Gastrocnemius medialis (tissue), 4 donors: ENCODE measurements at regions not wholly inside any gene's neighbourhood (a gene's known extent, or its start where the extent isn't known, plus 50 kb on each side); places are given as distances from the start of the nearest gene placed in this dataset.
"Not testable (repeated sequence)": the region's sequence is repeated elsewhere in the genome, so short reads cannot be mapped to it uniquely, and the experiment has no call there.

Experiments
- ATAC-seq, 2 donors: fragments of 150-250 bp; one replicate each; pipeline ENCODE4 v1.9.1; 2016
- DNase-seq, 2 donors: peaks; one replicate each; pipeline ENCODE4 v3.0.0-alpha.2; 2019
- H3K27ac ChIP-seq, 4 donors: fragments of 200-600 bp; sonication (generic); 1 replicate in 1 of 4; 2 replicates in 3 of 4; pipeline ENCODE4 v1.5.1; 2016 to 2018; ENCODE audit warnings: mild to moderate bottlenecking in 2 of 4, moderate library complexity in 1 of 4
- H3K27me3 ChIP-seq, 3 donors: fragments of 200-600 bp; sonication (generic) in 2 of 3; 1 replicate in 1 of 3; 2 replicates in 2 of 3; pipeline versions ENCODE4 v1.5.1 to v1.6.0; 2016 to 2019; ENCODE audit warnings: mild to moderate bottlenecking in 1 of 3, moderate library complexity in 1 of 3
- H3K36me3 ChIP-seq, 2 donors: fragments of 200-600 bp; sonication (generic) in 1 of 2; one replicate each; pipeline ENCODE4 v1.5.1; 2017 to 2018
- H3K4me1 ChIP-seq, 2 donors: fragments of 200-600 bp; sonication (generic) in 1 of 2; one replicate each; pipeline ENCODE4 v1.5.1; 2016 to 2017; ENCODE audit warnings: mild to moderate bottlenecking in 2 of 2
- H3K4me3 ChIP-seq, 4 donors: fragments of 200-600 bp; sonication (generic) in 3 of 4; 1 replicate in 1 of 4; 2 replicates in 3 of 4; pipeline ENCODE4 v1.5.1; 2016 to 2019; ENCODE audit warnings: mild to moderate bottlenecking in 2 of 4
- H3K9me3 ChIP-seq, 3 donors: fragments of 200-600 bp; sonication (generic) in 2 of 3; 1 replicate in 1 of 3; 2 replicates in 2 of 3; pipeline ENCODE4 v1.5.1; 2016 to 2019
- POLR2A ChIP-seq, 2 donors: fragments of 450-650 bp; IDR thresholded peaks; one replicate each; pipeline ENCODE4 v1.6.1; 2017; ENCODE audit warnings: antibody characterized with exemption in 2 of 2, mild to moderate bottlenecking in 2 of 2, moderate library complexity in 2 of 2
- in situ Hi-C, 4 donors: fragments of 200-750 bp; cut with MboI; loops; one replicate each; pipeline versions ENCODE4 v1.15.0 to v1.8.0; 2017; ENCODE audit warnings: low sequenced_read_pairs in 4 of 4
- intact Hi-C: fragments of 100-400 bp; cut with DNase I; formaldehyde crosslinking; loops from one replicate; pipeline ENCODE4 v1.15.1; 2023; ENCODE audit warnings: low total_unique reads
- TF ChIP-seq, protein P1 (sequence below), 5 experiments: fragments of 450-650 bp in 3 of 5; fragments of 200-600 bp in 2 of 5; sonication (generic) in 2 of 5; IDR thresholded peaks in 4 of 5; conservative IDR thresholded peaks in 1 of 5; 1 replicate in 4 of 5; 2 replicates in 1 of 5; pipeline ENCODE4 v1.5.1; 2016 to 2019; ENCODE audit warnings: antibody characterized with exemption in 5 of 5, mild to moderate bottlenecking in 3 of 5, moderate library complexity in 3 of 5

DNA sequence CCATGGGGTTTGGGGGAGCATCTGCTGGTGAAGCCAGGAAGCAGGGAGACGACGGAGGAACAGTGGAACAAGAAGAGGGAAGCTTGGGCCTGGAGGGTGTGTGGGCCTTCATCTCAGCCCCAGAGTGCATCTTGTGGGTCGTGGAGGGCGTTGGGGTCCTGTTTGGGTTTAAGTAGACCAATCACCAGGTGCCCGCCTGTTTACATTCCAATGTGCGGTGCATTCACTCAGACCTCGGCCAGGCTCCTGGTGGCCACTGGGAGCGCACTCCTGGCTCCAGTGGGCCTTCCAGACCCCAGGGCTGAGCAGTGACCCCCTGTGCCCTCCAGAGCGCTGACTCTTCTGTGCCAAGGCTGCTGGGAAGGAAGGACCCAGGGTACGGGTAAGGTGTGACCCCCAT lies 293.7 kb downstream of the NDUFA10 start:
- Histone ChIP-seq H3K27me3 (no peaks in the 10 kb centered on the region), H3K4me3 (no peak overlapping the region), H3K36me3 (no peaks in the 10 kb centered on the region), H3K27ac (no peak overlapping the region), H3K4me1 (no peaks in the 10 kb centered on the region), H3K9me3 (no peaks in the 10 kb centered on the region)
- ATAC-seq (no peak), DNase-seq (no peak)
- intact Hi-C loops (no loop called here), in situ Hi-C loops (no loop called here)
- TF ChIP-seq, protein P1, sequence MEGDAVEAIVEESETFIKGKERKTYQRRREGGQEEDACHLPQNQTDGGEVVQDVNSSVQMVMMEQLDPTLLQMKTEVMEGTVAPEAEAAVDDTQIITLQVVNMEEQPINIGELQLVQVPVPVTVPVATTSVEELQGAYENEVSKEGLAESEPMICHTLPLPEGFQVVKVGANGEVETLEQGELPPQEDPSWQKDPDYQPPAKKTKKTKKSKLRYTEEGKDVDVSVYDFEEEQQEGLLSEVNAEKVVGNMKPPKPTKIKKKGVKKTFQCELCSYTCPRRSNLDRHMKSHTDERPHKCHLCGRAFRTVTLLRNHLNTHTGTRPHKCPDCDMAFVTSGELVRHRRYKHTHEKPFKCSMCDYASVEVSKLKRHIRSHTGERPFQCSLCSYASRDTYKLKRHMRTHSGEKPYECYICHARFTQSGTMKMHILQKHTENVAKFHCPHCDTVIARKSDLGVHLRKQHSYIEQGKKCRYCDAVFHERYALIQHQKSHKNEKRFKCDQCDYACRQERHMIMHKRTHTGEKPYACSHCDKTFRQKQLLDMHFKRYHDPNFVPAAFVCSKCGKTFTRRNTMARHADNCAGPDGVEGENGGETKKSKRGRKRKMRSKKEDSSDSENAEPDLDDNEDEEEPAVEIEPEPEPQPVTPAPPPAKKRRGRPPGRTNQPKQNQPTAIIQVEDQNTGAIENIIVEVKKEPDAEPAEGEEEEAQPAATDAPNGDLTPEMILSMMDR (IDR thresholded peaks at IDR 0.05 in 4 of 5, conservative IDR thresholded peaks at IDR 0.05 in 1 of 5) = no peak
- TF ChIP-seq POLR2A (IDR thresholded peaks at IDR 0.05) = no peak

DNA sequence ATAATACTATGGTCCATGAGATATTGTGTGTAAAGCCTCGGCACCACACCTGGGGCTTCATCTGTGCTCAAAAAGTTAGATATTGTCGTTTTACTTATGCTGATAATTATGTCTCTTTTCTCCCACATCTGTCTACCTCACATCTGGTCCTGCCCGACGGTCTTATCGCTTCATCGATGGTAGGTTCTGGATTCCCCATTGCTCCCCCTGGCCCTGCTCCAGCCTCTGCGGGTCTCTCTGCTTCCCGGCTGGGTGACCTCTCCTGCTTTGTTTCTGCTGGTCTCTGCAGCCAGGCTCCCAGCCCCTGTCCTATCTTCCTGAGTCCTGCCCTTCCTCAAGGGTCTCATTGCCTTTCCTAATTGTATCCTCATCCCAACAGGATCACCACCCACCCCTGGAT lies 294.2 kb downstream of the NDUFA10 start:
- H3K27ac ChIP-seq = no peak overlapping the region
- no peaks in the 10 kb centered on the region for H3K4me1 ChIP-seq
- in situ Hi-C loops (no loop called here), intact Hi-C loops (no loop called here)
- H3K4me3 ChIP-seq = no peak overlapping the region
- ATAC-seq (no peak), DNase-seq (no peak)
- H3K9me3 ChIP-seq = no peaks in the 10 kb centered on the region
- TF ChIP-seq, protein P1 (IDR thresholded peaks at IDR 0.05 in 4 of 5, conservative IDR thresholded peaks at IDR 0.05 in 1 of 5) = no peak
- TF ChIP-seq POLR2A (IDR thresholded peaks at IDR 0.05) = no peak
- H3K36me3 ChIP-seq = no peaks in the 10 kb centered on the region
- H3K27me3 ChIP-seq = no peaks in the 10 kb centered on the region

DNA sequence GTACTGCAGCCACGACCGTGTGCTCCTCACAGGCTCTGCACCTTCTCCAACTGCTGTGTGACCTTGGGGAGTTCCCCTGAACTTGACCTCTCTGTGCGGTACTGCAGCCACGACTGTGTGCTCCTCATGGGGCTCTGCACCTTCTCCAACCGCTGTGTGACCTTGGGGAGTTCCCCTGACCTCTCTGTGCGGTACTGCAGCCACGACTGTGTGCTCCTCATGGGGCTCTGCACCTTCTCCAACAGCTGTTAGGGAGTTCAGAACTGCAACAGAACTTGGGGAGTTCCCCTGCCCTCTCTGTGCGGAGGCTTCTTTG lies 294.6 kb downstream of the NDUFA10 start:
- DNase-seq, intact Hi-C loops, H3K4me1 ChIP-seq, H3K36me3 ChIP-seq, H3K9me3 ChIP-seq, H3K27me3 ChIP-seq, H3K4me3 ChIP-seq, ATAC-seq, H3K27ac ChIP-seq, in situ Hi-C loops: not testable (repeated sequence)

DNA sequence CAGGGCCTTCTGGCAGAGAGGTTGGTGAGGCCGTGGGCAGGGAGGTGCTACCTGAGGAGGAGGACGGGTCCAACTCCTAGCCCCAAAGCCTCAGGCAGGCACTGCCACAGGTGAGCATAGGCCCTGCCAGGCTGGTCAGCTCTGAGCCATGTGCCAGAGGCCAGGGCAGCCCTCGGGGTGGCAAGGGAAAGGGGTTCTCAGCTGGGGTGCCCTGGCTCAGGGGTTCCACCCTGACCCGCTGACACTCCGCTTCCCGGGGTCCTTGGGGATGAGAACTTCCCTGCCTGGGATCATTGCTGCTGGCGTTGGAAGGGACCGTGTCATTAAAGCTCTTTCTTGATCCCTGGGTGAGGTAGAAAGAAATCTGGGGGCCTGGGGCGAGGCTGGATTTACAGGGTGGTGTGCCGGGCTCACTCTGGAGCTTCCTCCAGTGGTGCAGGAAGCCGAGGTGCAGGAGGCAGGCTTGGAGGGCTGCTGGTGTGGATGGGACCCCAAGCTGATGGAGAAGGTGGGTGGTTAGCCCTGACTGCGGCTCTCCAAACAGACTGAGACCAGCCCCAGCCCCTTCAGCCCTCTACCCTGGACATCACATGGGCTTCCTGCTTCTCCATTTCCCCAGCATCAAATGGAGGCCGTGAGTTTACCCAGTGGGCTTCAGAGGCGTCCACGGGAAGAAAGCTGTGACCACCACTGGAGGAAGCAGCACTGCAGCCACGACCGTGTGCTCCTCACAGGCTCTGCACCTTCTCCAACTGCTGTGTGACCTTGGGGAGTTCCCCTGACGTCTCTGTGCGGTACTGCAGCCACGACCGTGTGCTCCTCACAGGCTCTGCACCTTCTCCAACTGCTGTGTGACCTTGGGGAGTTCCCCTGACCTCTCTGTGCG lies 295.2 kb downstream of the NDUFA10 start:
- H3K36me3 ChIP-seq = no peaks in the 10 kb centered on the region
- H3K9me3 ChIP-seq = no peaks in the 10 kb centered on the region
- no peak for TF ChIP-seq POLR2A (IDR thresholded peaks at IDR 0.05)
- TF ChIP-seq, protein P1 (IDR thresholded peaks at IDR 0.05 in 4 of 5, conservative IDR thresholded peaks at IDR 0.05 in 1 of 5) = no peak
- H3K27me3 ChIP-seq = no peaks in the 10 kb centered on the region
- H3K4me1 ChIP-seq = no peaks in the 10 kb centered on the region
- H3K27ac ChIP-seq = no peak overlapping the region
- ATAC-seq (no peak), DNase-seq (no peak)
- no peak overlapping the region for H3K4me3 ChIP-seq
- intact Hi-C loops = no loop called here
- in situ Hi-C loops = no loop called here

DNA sequence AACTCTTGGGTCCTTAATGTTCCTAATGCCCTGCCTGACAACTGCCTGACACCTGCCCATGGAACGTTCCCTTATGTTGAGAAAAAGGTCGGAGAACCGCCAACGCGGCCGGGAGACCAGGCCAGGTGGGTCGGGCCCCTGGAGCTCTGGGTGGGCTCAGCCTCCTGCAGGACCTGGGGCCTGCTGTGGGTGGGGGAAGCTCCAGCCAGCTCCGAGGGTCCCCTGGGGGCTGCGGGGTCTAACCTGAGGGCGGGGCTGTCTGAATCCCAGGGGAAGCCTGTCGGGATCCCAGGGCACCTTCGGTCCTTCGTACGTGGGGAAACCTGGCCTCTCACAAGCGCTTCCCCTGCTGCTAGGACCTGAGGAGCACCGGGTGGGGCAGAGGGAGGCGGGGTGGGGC lies 296.0 kb downstream of the NDUFA10 start:
- in situ Hi-C loops (no loop called here), intact Hi-C loops (no loop called here)
- no peak for DNase-seq
- no peak for ATAC-seq
- H3K9me3 ChIP-seq = no peaks in the 10 kb centered on the region
- no peak for TF ChIP-seq POLR2A (IDR thresholded peaks at IDR 0.05)
- TF ChIP-seq, protein P1 (IDR thresholded peaks at IDR 0.05 in 4 of 5, conservative IDR thresholded peaks at IDR 0.05 in 1 of 5) = no peak
- H3K27ac ChIP-seq = no peak overlapping the region
- no peaks in the 10 kb centered on the region for H3K4me1 ChIP-seq
- no peak overlapping the region for H3K4me3 ChIP-seq
- no peaks in the 10 kb centered on the region for H3K27me3 ChIP-seq
- H3K36me3 ChIP-seq = no peaks in the 10 kb centered on the region
